ENCODE measurements at regions not wholly inside any gene's neighbourhood (a gene's known extent, or its start where the extent isn't known, plus 50 kb on each side); places are given as distances from the start of the nearest gene placed in this dataset.
"Not testable (repeated sequence)": the region's sequence is repeated elsewhere in the genome, so short reads cannot be mapped to it uniquely, and the experiment has no call there.

- no peak for DNase-seq
Observed at GRCh38 chr18:47727409-47727808, 203.1 kb downstream of the SMAD2 start.

GRCh38 chr18:47726550-47726949, 203.9 kb downstream of the SMAD2 start:
- no peak for DNase-seq

GRCh38 chr18:47725656-47726055, 204.8 kb downstream of the SMAD2 start:
- DNase-seq, result no peak

GRCh38 chr18:47724186-47724975, 206.1 kb downstream of the SMAD2 start:
- DNase-seq, result no peak

GRCh38 chr18:47721876-47722275, 208.6 kb downstream of the SMAD2 start:
- no peak for DNase-seq

- DNase-seq, result no peak
Observed at GRCh38 chr18:47720741-47721140, 209.7 kb downstream of the SMAD2 start.

GRCh38 chr18:47719096-47719780, 211.2 kb downstream of the SMAD2 start:
- DNase-seq, result no peak

GRCh38 chr18:47718646-47719045, 211.8 kb downstream of the SMAD2 start:
- DNase-seq, result no peak

- no peak for DNase-seq
Observed at GRCh38 chr18:47717257-47717656, 213.2 kb downstream of the SMAD2 start.

GRCh38 chr18:47716632-47717185, 213.8 kb downstream of the SMAD2 start:
- no peak for DNase-seq

GRCh38 chr18:47710451-47710850, 220.0 kb downstream of the SMAD2 start:
- no peak for DNase-seq

GRCh38 chr18:47709556-47709955, 220.9 kb downstream of the SMAD2 start:
- DNase-seq, result no peak

GRCh38 chr18:47708206-47708605, 222.3 kb downstream of the SMAD2 start:
- no peak for DNase-seq

- no peak for DNase-seq
Observed at GRCh38 chr18:47701134-47701533, 229.3 kb downstream of the SMAD2 start.

- no peak for DNase-seq
Observed at GRCh38 chr18:47696870-47697269, 233.6 kb downstream of the SMAD2 start.

- DNase-seq, result no peak
Observed at GRCh38 chr18:47691611-47692010, 238.8 kb downstream of the SMAD2 start.

GRCh38 chr18:47690778-47691177, 239.7 kb downstream of the SMAD2 start:
- not testable (repeated sequence) for DNase-seq

GRCh38 chr18:47689371-47689770, 241.1 kb downstream of the SMAD2 start:
- no peak for DNase-seq

- no peak for DNase-seq
Observed at GRCh38 chr18:47686806-47687205, 243.7 kb downstream of the SMAD2 start.

GRCh38 chr18:47683774-47684173, 246.7 kb downstream of the SMAD2 start:
- DNase-seq, result no peak

- DNase-seq, result no peak
Observed at GRCh38 chr18:47682876-47683275, 247.6 kb downstream of the SMAD2 start.

- no peak for DNase-seq
Observed at GRCh38 chr18:47680488-47680887, 250.0 kb downstream of the SMAD2 start.

- DNase-seq, result no peak
Observed at GRCh38 chr18:47679864-47680263, 250.6 kb downstream of the SMAD2 start.

GRCh38 chr18:47677952-47678351, 252.5 kb downstream of the SMAD2 start:
- no peak for DNase-seq
